Endothelial cell of umbilical vein (primary cell): ENCODE measurements at regions not wholly inside any gene's neighbourhood (a gene's known extent, or its start where the extent isn't known, plus 50 kb on each side); places are given as distances from the start of the nearest gene placed in this dataset.

Experiments
- BruUV-seq: library from RNA; stranded (reverse); fragments of 400-500 nt; replicated peaks from 2 replicates; lab custom pipeline; 2021; lab: Mats Ljungman, UMichigan
- CTCF ChIA-PET: fragments of 300-600, 350-600 bp; sonication (Branson Sonifier 250); formaldehyde crosslinking; loops from one replicate; lab custom pipeline; 2021; ENCODE audit warnings: antibody characterized with exemption, inconsistent platforms; lab: Charles Lee
- POLR2A ChIA-PET: fragments of 300-600, 350-600 bp; sonication (Branson Sonifier 250); formaldehyde crosslinking; loops from one replicate; lab custom pipeline; 2021; ENCODE audit warnings: antibody characterized with exemption, inconsistent platforms; lab: Charles Lee
- DNase-seq: peaks from one replicate; pipeline ENCODE4 v3.0.0-alpha.2; 2011; ENCODE audit warnings: low read depth, low spot score
- FAIRE-seq: peaks from 2 replicates; lab custom pipeline; 2011; peaks lifted over from hg19 to GRCh38; lab: Jason Lieb, UNC
- H2AFZ ChIP-seq: 2 replicates; pipeline ENCODE4 v1.6.0; 2012; ENCODE audit warnings: low read depth, low read length, control low read depth, inconsistent platforms
- H3K27ac ChIP-seq: 2 replicates; pipeline ENCODE4 v1.5.1; 2011; ENCODE audit warnings: low read depth, mild to moderate bottlenecking, control low read depth, low read length, moderate library complexity; ENCODE audit not compliant: insufficient read depth
- H3K27me3 ChIP-seq, 2 experiments: 2 replicates each; pipeline versions ENCODE4 v1.6.0 to v1.6.1; 2011; ENCODE audit warnings: low read length in 2 of 2, mixed read lengths in 1 of 2; ENCODE audit not compliant: control insufficient read depth in 2 of 2, insufficient read depth in 2 of 2
- H3K36me3 ChIP-seq, 2 experiments: 2 replicates in 1 of 2; 3 replicates in 1 of 2; pipeline ENCODE4 v1.5.1; 2011; ENCODE audit warnings: low read length in 2 of 2, mild to moderate bottlenecking in 1 of 2, moderate library complexity in 1 of 2; ENCODE audit not compliant: control insufficient read depth in 2 of 2, insufficient read depth in 2 of 2; ENCODE audit errors: extremely low read depth in 1 of 2
- H3K4me1 ChIP-seq: 3 replicates; pipeline ENCODE4 v1.5.1; 2011; ENCODE audit warnings: mild to moderate bottlenecking, low read length; ENCODE audit not compliant: control insufficient read depth, insufficient read depth; ENCODE audit errors: extremely low read depth
- H3K4me2 ChIP-seq: 2 replicates; pipeline ENCODE4 v1.6.1; 2011; ENCODE audit warnings: low read length, control low read depth, mixed read lengths; ENCODE audit not compliant: insufficient read depth
- H3K4me3 ChIP-seq, 3 experiments: fragments of 200-600 bp in 1 of 3; sonication (generic), shearing (Covaris generic) in 1 of 3; replicated peaks in 1 of 3; 2 replicates each; pipeline ENCODE4 v1.5.1; 2011 to 2016; ENCODE audit warnings: control low read depth in 3 of 3, low read length in 3 of 3, mild to moderate bottlenecking in 2 of 3, inconsistent platforms in 1 of 3, low read depth in 1 of 3, moderate library complexity in 1 of 3; ENCODE audit not compliant: insufficient read depth in 1 of 3
- H3K79me2 ChIP-seq: 2 replicates; pipeline ENCODE4 v1.6.0; 2012; ENCODE audit warnings: low read length, inconsistent platforms; ENCODE audit not compliant: control insufficient read depth, insufficient read depth
- H3K9ac ChIP-seq: replicated peaks from 2 replicates; pipeline ENCODE3; 2011; ENCODE audit warnings: low read length, control low read depth; ENCODE audit not compliant: insufficient read depth; ENCODE audit errors: extremely low read depth
- H3K9me1 ChIP-seq: replicated peaks from 3 replicates; pipeline ENCODE4 v1.6.0; 2011; ENCODE audit warnings: mild to moderate bottlenecking, low read length; ENCODE audit not compliant: control insufficient read depth, insufficient read depth; ENCODE audit errors: extremely low read depth
- H3K9me3 ChIP-seq: replicated peaks from 2 replicates; pipeline ENCODE4 v1.5.1; 2012; ENCODE audit warnings: low read length, inconsistent platforms; ENCODE audit not compliant: control insufficient read depth, insufficient read depth
- H4K20me1 ChIP-seq: replicated peaks from 2 replicates; pipeline ENCODE3; 2011; ENCODE audit warnings: mild to moderate bottlenecking, low read length; ENCODE audit not compliant: control insufficient read depth, insufficient read depth; ENCODE audit errors: extremely low read depth
- EZH2 ChIP-seq: IDR thresholded peaks from 2 replicates; pipeline ENCODE4 v1.6.1; 2012; ENCODE audit warnings: borderline replicate concordance, low read depth, mild to moderate bottlenecking, moderate library complexity, low read length, inconsistent platforms; ENCODE audit not compliant: severe bottlenecking
- FOS ChIP-seq: IDR thresholded peaks from 2 replicates; pipeline ENCODE4 v1.6.1; 2011; ENCODE audit warnings: mild to moderate bottlenecking, low read length, moderate library complexity, borderline replicate concordance; ENCODE audit not compliant: insufficient read depth
- GATA2 ChIP-seq: IDR thresholded peaks from 2 replicates; pipeline ENCODE4 v1.7.0; 2011; ENCODE audit warnings: low read depth, mild to moderate bottlenecking, moderate library complexity, mixed read lengths, low read length; ENCODE audit not compliant: insufficient read length, insufficient read depth
- JUN ChIP-seq: IDR thresholded peaks from 2 replicates; pipeline ENCODE4 v1.6.1; 2011; ENCODE audit warnings: borderline replicate concordance, low read depth; ENCODE audit not compliant: insufficient read length, insufficient read depth
- MYC ChIP-seq: IDR thresholded peaks from one replicate; pipeline ENCODE4 v1.6.1; 2011; ENCODE audit warnings: mild to moderate bottlenecking, low read depth, low read length
- POLR2A ChIP-seq: IDR thresholded peaks from 2 replicates; pipeline ENCODE4 v1.6.1; 2012; ENCODE audit warnings: low read depth, mild to moderate bottlenecking, control low read depth, low read length
- POLR2AphosphoS5 ChIP-seq: IDR thresholded peaks from 2 replicates; pipeline ENCODE4 v1.6.1; 2012; ENCODE audit warnings: low read depth, mild to moderate bottlenecking, control low read depth, low read length, moderate library complexity; ENCODE audit not compliant: insufficient read depth
- dilution Hi-C: fragments of 300-500 bp; cut with MboI; formaldehyde crosslinking; loops from one replicate; pipeline ENCODE4 v1.15.0; 2019; ENCODE audit warnings: low sequenced_read_pairs; ENCODE audit not compliant: extremely low pct_ligation_motif_present
- intact Hi-C: fragments of 100-400 bp; cut with micrococcal nuclease; formaldehyde crosslinking; loops from one replicate; pipeline ENCODE4 v1.10.0; 2022
- TF ChIP-seq, protein P1 (sequence below), 2 donors: IDR thresholded peaks; 1 replicate in 1 of 2; 2 replicates in 1 of 2; pipeline ENCODE4 v1.5.1; 2011; ENCODE audit warnings: low read length in 2 of 2, mild to moderate bottlenecking in 2 of 2, moderate library complexity in 2 of 2, control low read depth in 1 of 2, inconsistent platforms in 1 of 2, low read depth in 1 of 2; ENCODE audit not compliant: insufficient read depth in 1 of 2; ENCODE audit errors: extremely low read depth in 1 of 2
- TF ChIP-seq, protein P2 (sequence below): IDR thresholded peaks from 2 replicates; pipeline ENCODE4 v1.6.1; 2011; ENCODE audit not compliant: insufficient read depth, insufficient read length

DNA sequence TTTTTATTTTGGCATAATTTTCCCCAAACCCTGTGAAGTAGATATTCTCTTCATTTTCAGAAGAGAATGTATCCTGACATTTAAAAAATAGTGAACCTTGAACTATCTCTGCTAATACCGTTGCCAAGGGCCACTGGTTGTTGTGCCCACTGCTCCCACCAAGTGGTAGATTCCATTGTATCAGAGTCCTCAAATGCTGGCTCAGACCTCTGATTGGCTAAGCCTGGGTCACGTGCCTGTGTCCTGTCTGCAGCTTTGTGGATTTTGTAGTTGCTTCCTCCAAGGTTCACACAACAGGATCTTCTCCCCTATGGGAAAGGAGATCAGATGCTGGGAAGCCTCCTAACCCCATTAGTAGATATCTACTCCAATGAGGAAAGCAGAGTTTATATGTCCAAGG, 104.8 kb upstream of the CASK start:
- Histone ChIP-seq H3K4me2 (no peak overlapping the region), H3K9me3 (no peaks in the 10 kb centered on the region), H3K27me3 (no peaks in the 10 kb centered on the region), H2AFZ (no peak overlapping the region), H3K9me1 (no peaks in the 10 kb centered on the region), H4K20me1 (no peaks in the 10 kb centered on the region), H3K4me3 (no peak overlapping the region), H3K4me1 (peaks cover 5% of the 10 kb centered on the region), H3K36me3 (no peaks in the 10 kb centered on the region), H3K79me2 (no peaks in the 10 kb centered on the region), H3K27ac (no peak overlapping the region), H3K9ac (no peak overlapping the region)
- dilution Hi-C loops: no loop called here
- intact Hi-C loops: no loop called here
- CTCF ChIA-PET: no interaction called here
- POLR2A ChIA-PET: no interaction called here
- no TSS peak for BruUV-seq
- DNase-seq (no peak), FAIRE-seq (no peak)
- TF ChIP-seq MYC (no peak), GATA2 (no peak), FOS (no peak), EZH2 (no peak), POLR2A (no peak), JUN (no peak), POLR2AphosphoS5 (no peak)
- TF ChIP-seq, protein P1, sequence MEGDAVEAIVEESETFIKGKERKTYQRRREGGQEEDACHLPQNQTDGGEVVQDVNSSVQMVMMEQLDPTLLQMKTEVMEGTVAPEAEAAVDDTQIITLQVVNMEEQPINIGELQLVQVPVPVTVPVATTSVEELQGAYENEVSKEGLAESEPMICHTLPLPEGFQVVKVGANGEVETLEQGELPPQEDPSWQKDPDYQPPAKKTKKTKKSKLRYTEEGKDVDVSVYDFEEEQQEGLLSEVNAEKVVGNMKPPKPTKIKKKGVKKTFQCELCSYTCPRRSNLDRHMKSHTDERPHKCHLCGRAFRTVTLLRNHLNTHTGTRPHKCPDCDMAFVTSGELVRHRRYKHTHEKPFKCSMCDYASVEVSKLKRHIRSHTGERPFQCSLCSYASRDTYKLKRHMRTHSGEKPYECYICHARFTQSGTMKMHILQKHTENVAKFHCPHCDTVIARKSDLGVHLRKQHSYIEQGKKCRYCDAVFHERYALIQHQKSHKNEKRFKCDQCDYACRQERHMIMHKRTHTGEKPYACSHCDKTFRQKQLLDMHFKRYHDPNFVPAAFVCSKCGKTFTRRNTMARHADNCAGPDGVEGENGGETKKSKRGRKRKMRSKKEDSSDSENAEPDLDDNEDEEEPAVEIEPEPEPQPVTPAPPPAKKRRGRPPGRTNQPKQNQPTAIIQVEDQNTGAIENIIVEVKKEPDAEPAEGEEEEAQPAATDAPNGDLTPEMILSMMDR (IDR thresholded peaks at IDR 0.05; ENCODE audit: extremely low read depth in 1 of 2, insufficient read depth in 1 of 2, low read depth in 1 of 2, low read length in 2 of 2): no peak
- TF ChIP-seq, protein P2, sequence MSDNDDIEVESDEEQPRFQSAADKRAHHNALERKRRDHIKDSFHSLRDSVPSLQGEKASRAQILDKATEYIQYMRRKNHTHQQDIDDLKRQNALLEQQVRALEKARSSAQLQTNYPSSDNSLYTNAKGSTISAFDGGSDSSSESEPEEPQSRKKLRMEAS: no peak
